Peyer's patch (tissue), 4 donors: ENCODE measurements at regions not wholly inside any gene's neighbourhood (a gene's known extent, or its start where the extent isn't known, plus 50 kb on each side); places are given as distances from the start of the nearest gene placed in this dataset.

ENCODE experiments used
- POLR2A ChIP-seq, 2 donors: fragments of 450-650 bp; IDR thresholded peaks; one replicate each; pipeline ENCODE4 v1.5.1; 2017; ENCODE audit warnings: antibody characterized with exemption in 2 of 2, mild to moderate bottlenecking in 2 of 2, moderate library complexity in 2 of 2
- TF ChIP-seq, protein P1 (sequence below), 6 experiments: fragments of 450-650 bp in 4 of 6; fragments of 200-600 bp in 2 of 6; sonication (generic) in 1 of 6; IDR thresholded peaks; one replicate each; pipeline ENCODE4 v1.5.1; 2017 to 2019; ENCODE audit warnings: antibody characterized with exemption in 6 of 6, mild to moderate bottlenecking in 3 of 6, moderate library complexity in 1 of 6

- TF ChIP-seq, protein P1, sequence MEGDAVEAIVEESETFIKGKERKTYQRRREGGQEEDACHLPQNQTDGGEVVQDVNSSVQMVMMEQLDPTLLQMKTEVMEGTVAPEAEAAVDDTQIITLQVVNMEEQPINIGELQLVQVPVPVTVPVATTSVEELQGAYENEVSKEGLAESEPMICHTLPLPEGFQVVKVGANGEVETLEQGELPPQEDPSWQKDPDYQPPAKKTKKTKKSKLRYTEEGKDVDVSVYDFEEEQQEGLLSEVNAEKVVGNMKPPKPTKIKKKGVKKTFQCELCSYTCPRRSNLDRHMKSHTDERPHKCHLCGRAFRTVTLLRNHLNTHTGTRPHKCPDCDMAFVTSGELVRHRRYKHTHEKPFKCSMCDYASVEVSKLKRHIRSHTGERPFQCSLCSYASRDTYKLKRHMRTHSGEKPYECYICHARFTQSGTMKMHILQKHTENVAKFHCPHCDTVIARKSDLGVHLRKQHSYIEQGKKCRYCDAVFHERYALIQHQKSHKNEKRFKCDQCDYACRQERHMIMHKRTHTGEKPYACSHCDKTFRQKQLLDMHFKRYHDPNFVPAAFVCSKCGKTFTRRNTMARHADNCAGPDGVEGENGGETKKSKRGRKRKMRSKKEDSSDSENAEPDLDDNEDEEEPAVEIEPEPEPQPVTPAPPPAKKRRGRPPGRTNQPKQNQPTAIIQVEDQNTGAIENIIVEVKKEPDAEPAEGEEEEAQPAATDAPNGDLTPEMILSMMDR (IDR thresholded peaks at IDR 0.05) = no peak
- no peak for TF ChIP-seq POLR2A (IDR thresholded peaks at IDR 0.05)
Measured at GRCh38 chr6:48713612-48714011, 602.6 kb upstream of the PTCHD4 start.
